SK-N-MC (cell line): ENCODE measurements at regions not wholly inside any gene's neighbourhood (a gene's known extent, or its start where the extent isn't known, plus 50 kb on each side); places are given as distances from the start of the nearest gene placed in this dataset.

Experiments used
- EZH2 ChIP-seq: fragments of 200-600 bp; sonication (generic); IDR thresholded peaks from one replicate; pipeline ENCODE4 v1.6.1; 2017; ENCODE audit warnings: antibody characterized with exemption
- FOXP2 ChIP-seq: optimal IDR thresholded peaks from 2 replicates; pipeline ENCODE3; 2011; ENCODE audit warnings: mild to moderate bottlenecking, moderate library complexity; ENCODE audit not compliant: insufficient read depth; ENCODE audit errors: extremely low read length, control extremely low read depth
- POLR2AphosphoS5 ChIP-seq: IDR thresholded peaks from 2 replicates; pipeline ENCODE4 v1.6.1; 2012; ENCODE audit warnings: mild to moderate bottlenecking, low read depth, low read length, borderline replicate concordance

- TF ChIP-seq EZH2 (no peak), POLR2AphosphoS5 (no peak), FOXP2 (no peak)
Measured at GRCh38 chr12:94070520-94070919, 77.9 kb upstream of the PLXNC1 start.
